K562 (cell line): ENCODE measurements at regions not wholly inside any gene's neighbourhood (a gene's known extent, or its start where the extent isn't known, plus 50 kb on each side); places are given as distances from the start of the nearest gene placed in this dataset.

Experiments used
- ATAC-seq: fragments of 200-7000 bp; cut with Tn5 transposase; 3 replicates; pipeline ENCODE4 v1.9.1; 2020; ENCODE audit warnings: moderate library complexity
- BruUV-seq: library from RNA; stranded (reverse); fragments of 400-500 nt; replicated peaks from 2 replicates; lab custom pipeline; 2021; lab: Mats Ljungman, UMichigan
- CTCF ChIA-PET: fragments of 300-600 bp; formaldehyde crosslinking; extraction: SDS; loops from one replicate; lab custom pipeline; 2021; ENCODE audit warnings: low intra/inter-chr PET ratio; lab: Yijun Ruan, JAX
- POLR2A ChIA-PET: fragments of 300-600, 350-650 bp; sonication (Branson Sonifier 250); formaldehyde crosslinking; extraction: SDS; loops from one replicate; lab custom pipeline; 2021; ENCODE audit warnings: antibody characterized with exemption, inconsistent platforms; lab: Yijun Ruan, JAX
- DNase-seq, 4 experiments: peaks; one replicate each; pipeline versions ENCODE4 v3.0.0 to v3.0.0-alpha.2; 2011 to 2018; ENCODE audit warnings: low spot score in 3 of 4, mixed read lengths in 3 of 4; ENCODE audit errors: extremely low read depth in 1 of 4
- FAIRE-seq: peaks from 2 replicates; lab custom pipeline; 2011; peaks lifted over from hg19 to GRCh38; lab: Jason Lieb, UNC
- H2AFZ ChIP-seq: 2 replicates; pipeline ENCODE4 v1.6.0; 2011; ENCODE audit warnings: low read depth, low read length, control low read depth, inconsistent platforms
- H3K27ac ChIP-seq: fragments of 200-600 bp; 3 replicates; pipeline ENCODE4 v1.8.0; 2011; ENCODE audit warnings: low read depth, mild to moderate bottlenecking, control low read depth, inconsistent platforms, low read length, moderate library complexity, mixed read lengths; ENCODE audit errors: extremely low read depth
- H3K27me3 ChIP-seq, 2 experiments: fragments of 300-600 bp in 1 of 2; 2 replicates in 1 of 2; 3 replicates in 1 of 2; pipeline versions ENCODE4 v1.6.0 to v1.8.0; 2011; ENCODE audit warnings: inconsistent platforms in 2 of 2, low read length in 2 of 2, mild to moderate bottlenecking in 1 of 2, mixed read lengths in 1 of 2, moderate library complexity in 1 of 2; ENCODE audit not compliant: control insufficient read depth in 2 of 2, insufficient read depth in 2 of 2
- H3K36me3 ChIP-seq: fragments of 300-600 bp; 3 replicates; pipeline ENCODE4 v1.8.0; 2011; ENCODE audit warnings: mild to moderate bottlenecking, low read length, inconsistent platforms; ENCODE audit not compliant: control insufficient read depth, insufficient read depth
- H3K4me1 ChIP-seq, 2 experiments: fragments of 200-600 bp in 1 of 2; replicated peaks in 1 of 2; 2 replicates in 1 of 2; 3 replicates in 1 of 2; pipeline versions ENCODE4 v1.5.1 to v1.8.0; 2011; ENCODE audit warnings: inconsistent platforms in 2 of 2, low read length in 2 of 2, mild to moderate bottlenecking in 1 of 2, mixed read lengths in 1 of 2, moderate library complexity in 1 of 2; ENCODE audit not compliant: control insufficient read depth in 2 of 2, insufficient read depth in 2 of 2
- H3K4me2 ChIP-seq: 2 replicates; pipeline ENCODE4 v1.6.1; 2011; ENCODE audit warnings: low read length, control low read depth, inconsistent platforms, mixed read lengths; ENCODE audit not compliant: insufficient read depth
- H3K4me3 ChIP-seq: fragments of 200-600 bp; sonication (generic), shearing (Covaris generic); 2 replicates; pipeline ENCODE4 v1.5.1; 2016; ENCODE audit warnings: control low read depth, inconsistent platforms
- H3K79me2 ChIP-seq: fragments of 200-600 bp; 3 replicates; pipeline ENCODE4 v1.8.0; 2011; ENCODE audit warnings: low read length, inconsistent platforms; ENCODE audit not compliant: control insufficient read depth, insufficient read depth
- H3K9ac ChIP-seq, 2 experiments: 2 replicates each; pipeline versions ENCODE4 v1.6.0 to v1.6.1; 2011; ENCODE audit warnings: low read depth in 2 of 2, low read length in 2 of 2, control low read depth in 1 of 2, inconsistent platforms in 1 of 2, mild to moderate bottlenecking in 1 of 2, mixed read lengths in 1 of 2; ENCODE audit not compliant: insufficient read depth in 1 of 2
- H3K9me1 ChIP-seq: one replicate; pipeline ENCODE4 v1.6.0; 2011; ENCODE audit warnings: inconsistent platforms, mild to moderate bottlenecking, low read length, moderate library complexity; ENCODE audit not compliant: control insufficient read depth, insufficient read depth
- H3K9me3 ChIP-seq: replicated peaks from 2 replicates; pipeline ENCODE4 v1.5.1; 2011; ENCODE audit warnings: low read depth, low read length, inconsistent platforms; ENCODE audit not compliant: control insufficient read depth, insufficient read depth
- H4K20me1 ChIP-seq: replicated peaks from 2 replicates; pipeline ENCODE4 v1.6.1; 2011; ENCODE audit warnings: low read length, inconsistent platforms, mixed read lengths; ENCODE audit not compliant: control insufficient read depth, insufficient read depth
- BRF2 ChIP-seq: IDR thresholded peaks from 3 replicates; pipeline ENCODE4 v1.6.1; 2011; ENCODE audit warnings: borderline replicate concordance, mild to moderate bottlenecking; ENCODE audit not compliant: insufficient read length, insufficient read depth
- IRF9 ChIP-seq: fragments of 450-650 bp; IDR thresholded peaks from 2 replicates; pipeline ENCODE4 v1.6.1; 2016; ENCODE audit warnings: missing biosample characterization, missing genetic modification characterization
- KLF16 ChIP-seq: IDR thresholded peaks from 2 replicates; pipeline ENCODE4 v1.6.1; 2016; ENCODE audit warnings: antibody characterized with exemption
- MCM7 ChIP-seq, 2 experiments: fragments of 450-650 bp; IDR thresholded peaks; 2 replicates each; pipeline ENCODE4 v1.6.1; 2016 to 2018
- MYNN ChIP-seq, 2 experiments: sonication (generic); formaldehyde crosslinking in 1 of 2; IDR thresholded peaks; 2 replicates each; pipeline versions ENCODE4 v1.5.0 to v1.6.1; 2016 to 2020; ENCODE audit warnings: antibody characterized with exemption in 1 of 2, missing genetic modification reagents in 1 of 2
- RAD51 ChIP-seq: fragments of 450-650 bp; IDR thresholded peaks from 2 replicates; pipeline ENCODE4 v1.7.1; 2016; ENCODE audit warnings: low read depth, mild to moderate bottlenecking, borderline replicate concordance
- ZNF639 ChIP-seq, 2 experiments: fragments of 200-800 bp in 1 of 2; sonication (Bioruptor generic) in 1 of 2; sonication (generic) in 1 of 2; formaldehyde crosslinking in 1 of 2; IDR thresholded peaks in 1 of 2; conservative IDR thresholded peaks in 1 of 2; 2 replicates each; pipeline versions ENCODE4 v1.5.0 to v1.6.1; 2016 to 2020; ENCODE audit warnings: missing compliant biosample characterization in 1 of 2, missing genetic modification characterization in 1 of 2, missing genetic modification reagents in 1 of 2
- WGBS: fragments of 100-300 bp; shearing (Covaris generic); methylation state at CpG from one replicate; pipeline ENCODE4 v1.1.6; 2016; ENCODE audit warnings: low coverage, mixed read lengths; ENCODE audit not compliant: insufficient coverage; ENCODE audit errors: missing lambda C conversion rate; 5-methylcytosine and 5-hydroxymethylcytosine counted together
- in situ Hi-C: fragments of 300-500 bp; cut with MboI; formaldehyde crosslinking; loops from 4 replicates; pipeline ENCODE4 v1.15.0; 2018; ENCODE audit warnings: inconsistent platforms, mixed read lengths
- intact Hi-C: fragments of 100-400 bp; cut with micrococcal nuclease; formaldehyde crosslinking; loops from 2 replicates; pipeline ENCODE4 v1.14.2; 2022
- TF ChIP-seq, protein P1 (sequence below): sonication (generic); formaldehyde crosslinking; IDR thresholded peaks from 2 replicates; pipeline ENCODE4 v1.8.1; 2023; ENCODE audit warnings: mild to moderate bottlenecking, missing genetic modification reagents

DNA sequence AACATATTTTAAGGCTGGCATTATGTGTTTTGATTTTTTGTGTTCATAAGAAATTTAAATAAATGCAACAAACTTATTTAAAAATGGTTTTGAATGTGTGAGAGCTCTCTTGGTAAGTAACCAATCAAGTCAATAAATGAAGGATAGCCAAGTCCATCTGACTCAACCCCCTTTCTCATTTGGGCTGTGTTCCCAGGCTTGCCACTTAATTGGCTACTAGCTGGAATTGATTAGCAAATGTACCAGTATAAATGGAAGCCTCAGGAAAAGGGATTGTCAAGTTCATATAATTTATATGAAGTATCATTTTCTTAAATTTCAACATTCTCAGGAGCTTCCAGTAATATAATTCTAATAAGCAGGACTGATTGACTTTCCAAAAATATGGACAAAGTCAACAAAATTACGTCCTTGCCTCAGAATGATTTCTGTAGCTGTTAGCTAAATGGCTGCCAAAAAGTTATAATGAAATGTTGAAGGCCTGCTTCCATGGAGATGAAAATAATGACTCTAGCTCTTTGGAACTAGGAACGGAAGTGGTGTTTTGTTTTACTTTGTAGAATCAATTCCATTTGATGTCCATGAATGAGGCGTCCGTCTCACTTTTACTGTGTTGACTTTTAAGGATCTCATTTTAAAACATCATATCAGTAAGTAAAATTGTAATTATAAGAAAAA, 614.9 kb downstream of the CDH26 start:
- no peak for ATAC-seq
- ChIA-PET CTCF (no interaction called here), POLR2A (no interaction called here)
- in situ Hi-C loops (no loop called here), intact Hi-C loops (no loop called here)
- Histone ChIP-seq H3K36me3 (no peaks in the 10 kb centered on the region), H3K4me1 (no peaks in the 10 kb centered on the region), H3K4me3 (no peak overlapping the region), H3K9me3 (no peaks in the 10 kb centered on the region), H3K27me3 (no peaks in the 10 kb centered on the region), H2AFZ (no peak overlapping the region), H3K79me2 (no peaks in the 10 kb centered on the region), H4K20me1 (no peaks in the 10 kb centered on the region), H3K9me1 (no peaks in the 10 kb centered on the region), H3K9ac (no peak overlapping the region), H3K27ac (no peak overlapping the region), H3K4me2 (no peak overlapping the region)
- no peak for FAIRE-seq
- no peak for DNase-seq
- TF ChIP-seq IRF9: no peak
- TF ChIP-seq MCM7 (IDR thresholded peaks at IDR 0.05): no peak
- TF ChIP-seq KLF16: no peak
- no peak for TF ChIP-seq ZNF639 (CRISPR knock-in tag; conservative IDR thresholded peaks at IDR 0.05 in 1 of 2, IDR thresholded peaks at IDR 0.05 in 1 of 2)
- TF ChIP-seq, protein P1, sequence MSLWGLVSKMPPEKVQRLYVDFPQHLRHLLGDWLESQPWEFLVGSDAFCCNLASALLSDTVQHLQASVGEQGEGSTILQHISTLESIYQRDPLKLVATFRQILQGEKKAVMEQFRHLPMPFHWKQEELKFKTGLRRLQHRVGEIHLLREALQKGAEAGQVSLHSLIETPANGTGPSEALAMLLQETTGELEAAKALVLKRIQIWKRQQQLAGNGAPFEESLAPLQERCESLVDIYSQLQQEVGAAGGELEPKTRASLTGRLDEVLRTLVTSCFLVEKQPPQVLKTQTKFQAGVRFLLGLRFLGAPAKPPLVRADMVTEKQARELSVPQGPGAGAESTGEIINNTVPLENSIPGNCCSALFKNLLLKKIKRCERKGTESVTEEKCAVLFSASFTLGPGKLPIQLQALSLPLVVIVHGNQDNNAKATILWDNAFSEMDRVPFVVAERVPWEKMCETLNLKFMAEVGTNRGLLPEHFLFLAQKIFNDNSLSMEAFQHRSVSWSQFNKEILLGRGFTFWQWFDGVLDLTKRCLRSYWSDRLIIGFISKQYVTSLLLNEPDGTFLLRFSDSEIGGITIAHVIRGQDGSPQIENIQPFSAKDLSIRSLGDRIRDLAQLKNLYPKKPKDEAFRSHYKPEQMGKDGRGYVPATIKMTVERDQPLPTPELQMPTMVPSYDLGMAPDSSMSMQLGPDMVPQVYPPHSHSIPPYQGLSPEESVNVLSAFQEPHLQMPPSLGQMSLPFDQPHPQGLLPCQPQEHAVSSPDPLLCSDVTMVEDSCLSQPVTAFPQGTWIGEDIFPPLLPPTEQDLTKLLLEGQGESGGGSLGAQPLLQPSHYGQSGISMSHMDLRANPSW (CRISPR knock-in tag): no peak
- TF ChIP-seq BRF2: no peak
- no peak for TF ChIP-seq MYNN (IDR thresholded peaks at IDR 0.05)
- TF ChIP-seq MYNN (CRISPR knock-in tag; IDR thresholded peaks at IDR 0.05): no peak
- TF ChIP-seq RAD51: no peak
- no TSS peak for BruUV-seq
- WGBS: 0% methylated on average over 4 of the region's 4 CpGs
